Cerebellar cortex (tissue), 1 donor: ENCODE measurements at regions not wholly inside any gene's neighbourhood (a gene's known extent, or its start where the extent isn't known, plus 50 kb on each side); places are given as distances from the start of the nearest gene placed in this dataset.

Source experiments
- DNase-seq: peaks from one replicate; pipeline ENCODE4 v3.0.0-alpha.2; 2015; ENCODE audit warnings: low spot score

DNA sequence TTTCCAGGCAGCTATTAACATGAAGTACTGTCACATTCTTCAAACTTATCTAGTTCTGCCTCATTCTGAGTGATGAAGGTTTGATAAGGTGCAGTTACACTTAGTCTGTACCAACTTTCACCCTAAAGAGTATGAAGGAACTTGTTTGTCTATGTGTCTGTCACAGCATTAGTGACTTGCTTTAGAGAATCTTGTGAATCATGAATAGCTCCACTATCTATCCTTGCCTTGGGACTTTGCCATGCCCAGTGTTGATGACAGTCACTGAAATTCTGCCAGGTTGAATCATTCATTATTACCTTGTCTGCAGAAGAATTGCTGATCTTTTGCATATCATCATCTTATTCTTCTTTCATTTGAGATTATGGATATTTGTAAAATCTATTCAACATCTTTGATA is 50.9 kb upstream of the A1CF start:
- DNase-seq: no peak

DNA sequence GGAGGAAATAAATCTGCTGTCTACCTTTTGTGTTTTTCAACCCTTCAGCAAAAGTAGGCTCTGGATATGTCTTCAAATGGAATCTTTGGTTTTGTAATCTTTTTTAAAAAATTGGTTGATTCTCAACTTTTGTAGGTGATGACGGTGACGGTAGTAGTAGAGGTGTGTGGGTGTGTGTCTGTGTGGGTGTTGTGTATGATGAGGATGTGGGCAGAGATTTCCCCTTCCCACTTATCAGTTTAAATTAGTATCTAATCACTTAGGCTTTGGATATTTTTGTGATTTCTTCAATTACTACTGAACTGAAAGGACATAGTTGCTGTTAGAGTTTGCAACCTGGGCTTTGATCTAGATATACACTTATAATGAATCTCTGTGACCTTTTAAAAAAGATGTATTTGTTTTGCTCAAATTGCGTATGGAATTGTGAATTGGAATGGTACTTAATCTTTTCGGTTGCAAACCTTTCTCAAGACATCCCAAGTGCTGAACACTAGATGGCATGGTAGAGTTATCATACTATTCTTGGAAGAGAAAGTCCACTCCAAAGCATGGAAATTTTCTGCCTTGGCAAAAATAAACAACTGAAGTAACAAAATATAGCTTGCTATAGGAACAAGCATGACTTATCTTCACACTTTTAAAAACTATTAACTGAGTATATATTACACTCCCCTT is 51.9 kb upstream of the A1CF start:
- DNase-seq: peak; percentile 63

DNA sequence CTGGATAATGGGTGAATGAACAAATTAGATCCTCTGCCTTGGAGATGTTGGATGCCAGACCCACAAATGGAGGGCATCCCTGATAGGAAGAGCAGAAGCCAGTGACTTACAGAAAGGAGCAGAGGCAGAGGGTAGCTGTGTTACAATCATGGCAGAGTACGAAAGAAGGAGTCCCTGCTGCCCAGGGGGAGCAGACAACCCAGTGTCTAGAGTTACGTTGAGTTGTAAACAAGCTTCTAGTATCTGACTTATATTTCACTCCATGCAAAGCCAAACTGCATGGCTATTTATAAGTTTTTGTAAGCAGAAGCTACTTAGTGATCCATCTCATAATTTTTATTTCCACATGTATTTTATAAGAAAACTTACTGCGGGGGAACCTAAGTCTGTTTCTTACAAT is 56.2 kb upstream of the A1CF start:
- DNase-seq: no peak

DNA sequence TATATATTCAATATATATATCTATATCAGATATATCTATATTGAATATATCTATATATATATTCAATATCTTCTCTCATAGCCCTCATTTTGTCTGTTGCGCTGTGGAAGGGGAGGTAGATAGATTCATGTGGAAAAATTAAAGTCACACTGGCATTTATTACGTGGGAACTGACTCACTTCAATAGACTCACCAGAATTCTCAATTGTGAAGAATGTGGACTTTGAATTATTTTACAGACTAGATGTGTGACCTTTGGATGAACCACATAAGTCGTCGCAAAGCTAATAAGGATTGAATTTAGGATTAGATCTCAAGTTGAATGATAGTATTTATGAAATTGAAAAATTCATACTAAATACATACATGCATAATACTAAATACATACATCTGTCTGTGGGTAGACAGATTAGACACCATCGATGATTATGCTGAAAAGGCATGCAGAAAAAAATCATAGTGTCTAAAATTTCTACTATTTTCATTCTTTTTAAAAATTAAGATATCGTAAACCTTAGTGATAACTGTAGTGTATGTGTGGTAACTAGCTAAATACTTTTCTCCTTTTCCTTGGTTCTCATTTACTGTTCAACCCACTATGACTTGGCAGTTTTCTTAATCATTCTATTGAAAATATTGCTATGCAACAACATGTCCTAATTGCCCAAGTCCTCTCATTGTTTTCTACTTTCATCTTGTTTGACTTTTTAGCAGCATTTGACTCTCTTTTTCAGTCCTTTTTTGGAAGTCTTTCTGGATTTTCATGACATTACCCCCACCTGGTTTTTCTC is 61.8 kb upstream of the A1CF start:
- no peak for DNase-seq

DNA sequence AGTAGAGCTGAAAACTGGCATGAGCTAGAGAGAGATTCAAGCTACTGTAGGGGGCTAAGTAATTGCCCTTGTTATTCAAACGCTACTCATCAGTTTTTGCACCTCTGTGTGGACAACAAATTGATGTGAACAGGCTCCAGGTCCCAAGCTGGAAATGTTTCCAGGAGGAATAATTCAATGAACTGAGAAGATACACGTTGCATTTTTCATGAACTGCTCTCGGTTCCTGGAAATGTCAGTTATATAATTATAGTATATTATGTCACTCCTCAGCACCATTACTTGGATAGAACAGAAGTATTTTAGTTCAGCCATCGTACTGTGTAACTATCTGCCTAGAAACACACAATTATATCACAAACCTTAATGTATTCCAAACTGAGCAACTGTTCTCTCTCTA is 65.9 kb upstream of the A1CF start:
- no peak for DNase-seq

DNA sequence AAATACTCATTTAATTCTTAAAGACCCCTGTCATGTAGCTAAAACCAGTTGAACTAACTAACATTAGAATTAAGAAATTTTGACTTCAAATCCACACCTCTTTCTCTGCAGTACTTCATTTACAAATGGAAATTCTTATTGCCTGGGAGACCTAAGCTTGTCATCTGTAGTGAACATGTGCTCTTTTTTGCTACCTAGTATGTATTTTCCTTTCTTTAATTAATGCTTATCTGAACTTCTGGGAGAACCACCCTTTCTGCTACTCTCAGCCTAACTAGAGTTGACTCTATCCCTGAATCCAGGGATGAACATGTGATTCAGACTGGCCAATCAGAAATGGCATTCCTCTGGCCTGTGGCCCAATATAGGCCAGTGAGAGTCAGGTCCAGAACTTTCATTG is 75.9 kb upstream of the A1CF start:
- DNase-seq: no peak

DNA sequence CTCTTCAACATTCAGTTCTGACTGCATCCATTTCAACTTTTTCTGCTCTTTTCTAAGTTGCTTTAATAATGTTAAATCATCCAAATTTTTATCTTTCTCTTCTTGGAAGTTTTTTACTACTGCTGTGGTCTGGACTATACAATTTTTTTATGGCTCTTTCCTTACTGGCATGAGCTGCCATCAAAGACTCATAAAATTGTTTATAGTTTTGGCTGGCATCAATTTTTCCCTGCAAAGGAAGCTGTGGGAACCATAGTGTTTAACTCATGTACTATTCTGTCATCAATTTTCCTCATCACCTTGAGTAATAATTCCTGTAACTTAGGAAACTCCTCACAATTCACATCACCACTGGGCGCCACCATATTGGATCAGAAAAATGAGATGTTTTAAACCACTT is 77.6 kb upstream of the A1CF start:
- DNase-seq: no peak

DNA sequence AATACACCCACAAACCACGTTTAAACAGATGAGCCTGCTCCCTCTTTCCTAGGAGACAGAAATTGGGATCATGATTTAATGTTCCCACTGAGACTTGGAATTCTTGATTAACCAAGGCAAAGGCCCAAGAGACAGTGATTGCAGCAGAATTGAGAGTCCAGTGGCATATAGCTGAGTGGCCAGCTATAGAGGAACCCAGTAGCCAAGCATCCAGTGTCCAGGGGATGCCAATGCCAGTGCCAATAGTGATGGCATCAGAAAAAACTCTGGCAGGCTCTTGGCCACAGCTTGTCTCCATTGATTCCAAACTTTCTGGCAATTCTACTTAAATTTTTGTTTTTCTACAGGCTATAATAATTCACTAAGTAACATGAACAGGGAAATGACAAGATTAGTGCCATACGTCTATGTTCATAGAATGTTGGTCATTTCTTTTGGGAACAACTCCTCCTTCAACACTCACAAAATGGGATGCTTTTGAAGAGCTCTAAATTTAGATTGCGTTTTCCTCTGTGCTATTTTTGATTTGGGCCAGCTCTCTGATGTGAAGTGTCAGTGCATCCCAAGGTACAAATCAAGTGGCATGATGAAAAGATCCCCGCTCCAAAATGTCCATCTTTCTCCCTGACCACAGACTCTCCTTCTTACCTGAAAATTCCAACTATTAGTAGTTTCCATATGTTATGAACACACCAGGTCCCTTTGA is 83.1 kb upstream of the A1CF start:
- no peak for DNase-seq

DNA sequence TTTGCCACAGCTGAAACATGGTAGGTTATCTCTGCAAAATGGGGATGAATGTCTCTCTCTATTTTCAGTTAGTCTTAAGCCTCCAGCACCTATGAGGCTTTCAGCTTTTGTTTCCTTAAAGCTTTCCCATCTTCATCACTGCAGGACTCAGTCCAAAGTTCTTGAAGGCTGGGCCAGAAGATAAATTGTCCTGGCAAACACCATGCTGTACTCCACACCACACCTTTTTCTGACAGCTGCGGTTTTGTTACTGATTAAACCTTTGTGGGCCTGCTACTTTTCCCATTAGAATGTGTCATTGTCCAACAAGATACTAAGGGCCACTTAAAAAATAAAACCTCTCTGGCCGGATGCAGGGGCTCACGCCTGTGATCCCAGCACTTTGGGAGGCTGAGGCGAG is 87.2 kb upstream of the A1CF start:
- DNase-seq: no peak

DNA sequence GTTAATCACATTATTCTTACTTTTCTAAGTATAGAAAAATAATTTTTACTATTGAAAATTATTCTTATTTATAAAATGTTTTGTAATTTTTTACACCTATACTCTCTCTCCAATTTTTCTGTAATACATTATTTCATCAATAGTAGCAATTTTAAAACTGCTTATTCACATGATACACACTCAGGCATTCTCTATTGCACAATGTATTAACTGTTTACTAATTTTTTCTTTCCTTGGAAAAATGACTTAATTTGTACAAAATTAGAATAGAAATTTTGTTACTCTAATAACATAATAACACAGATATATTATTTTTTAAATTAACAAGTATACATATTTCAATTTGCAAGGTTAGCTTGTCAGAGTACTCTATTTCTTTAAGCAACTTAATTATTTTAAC is 92.9 kb upstream of the PRKG1 start:
- no peak for DNase-seq

DNA sequence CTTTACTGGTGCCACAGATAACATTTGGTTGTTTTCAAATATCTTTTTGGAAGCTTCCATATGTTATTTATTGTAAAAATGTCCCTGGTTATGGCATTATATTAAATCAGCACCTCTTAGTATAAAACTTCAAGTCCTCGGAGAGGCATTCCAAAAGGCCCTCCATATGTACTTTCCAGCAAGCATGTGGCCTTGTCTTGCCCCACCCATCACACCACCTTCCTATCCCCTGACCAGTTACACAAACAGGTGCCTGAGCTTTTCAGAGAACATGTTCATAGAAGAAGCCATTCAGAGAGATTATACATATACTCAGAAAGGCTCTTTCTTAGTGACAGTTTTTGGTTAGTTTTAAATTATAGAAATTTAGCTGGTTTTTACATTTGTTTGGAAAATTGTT is 92.4 kb upstream of the PRKG1 start:
- DNase-seq: no peak

DNA sequence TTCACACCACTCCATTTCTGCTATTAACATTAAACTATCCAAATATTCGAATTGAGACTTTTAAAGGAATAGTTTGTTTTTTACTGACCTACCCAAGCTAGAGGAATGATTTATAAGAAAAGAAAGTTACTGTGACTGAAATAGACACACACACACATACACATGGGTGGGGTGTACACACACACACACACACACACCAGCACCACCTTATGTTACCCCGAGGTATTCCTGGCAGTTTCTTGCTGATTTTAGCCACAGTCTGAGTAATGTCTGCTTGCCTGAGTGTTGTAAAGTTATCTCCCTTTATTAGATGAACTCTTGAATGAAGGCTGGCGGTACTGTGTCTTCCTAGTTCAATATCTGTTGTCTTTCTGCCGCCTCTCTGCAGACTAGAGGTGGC is 91.3 kb upstream of the PRKG1 start:
- DNase-seq: no peak

DNA sequence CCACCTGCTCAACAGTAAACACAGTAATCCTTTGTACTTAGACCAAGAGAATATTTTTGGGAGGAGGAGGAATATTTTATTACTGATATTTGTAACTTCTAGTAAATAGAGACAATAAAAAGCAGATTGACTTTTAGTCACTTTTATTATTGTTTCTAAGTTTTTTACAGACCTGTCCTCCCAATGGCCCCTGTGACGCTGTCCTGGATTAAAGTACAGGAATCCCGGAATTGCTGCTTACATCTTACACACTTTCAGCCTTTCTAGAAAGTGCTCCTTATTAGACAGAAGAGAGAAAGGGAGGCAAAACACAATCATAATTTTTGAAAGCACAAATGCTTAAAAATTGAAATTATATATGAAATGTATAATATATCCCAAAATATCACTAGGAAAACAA is 86.4 kb upstream of the PRKG1 start:
- no peak for DNase-seq

DNA sequence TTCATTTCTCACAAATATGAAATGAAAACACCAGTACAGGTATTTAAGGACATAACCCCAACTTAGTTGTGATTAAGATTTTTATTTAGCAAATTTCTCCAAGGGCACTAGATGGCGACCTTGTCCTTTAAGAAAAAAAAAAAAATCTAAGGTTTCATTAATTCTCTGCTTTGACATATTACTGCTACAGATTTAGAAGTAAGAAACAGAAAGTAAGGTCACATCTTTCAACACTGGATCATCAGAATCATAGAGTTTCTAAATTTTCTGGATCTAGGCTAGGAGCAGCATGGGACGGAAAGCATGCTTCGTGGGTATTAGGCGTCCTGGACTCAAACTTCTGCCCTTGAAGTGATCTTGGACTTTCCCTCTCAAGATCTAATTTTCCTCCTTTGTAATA is 85.5 kb upstream of the PRKG1 start:
- peak; percentile 45 for DNase-seq

DNA sequence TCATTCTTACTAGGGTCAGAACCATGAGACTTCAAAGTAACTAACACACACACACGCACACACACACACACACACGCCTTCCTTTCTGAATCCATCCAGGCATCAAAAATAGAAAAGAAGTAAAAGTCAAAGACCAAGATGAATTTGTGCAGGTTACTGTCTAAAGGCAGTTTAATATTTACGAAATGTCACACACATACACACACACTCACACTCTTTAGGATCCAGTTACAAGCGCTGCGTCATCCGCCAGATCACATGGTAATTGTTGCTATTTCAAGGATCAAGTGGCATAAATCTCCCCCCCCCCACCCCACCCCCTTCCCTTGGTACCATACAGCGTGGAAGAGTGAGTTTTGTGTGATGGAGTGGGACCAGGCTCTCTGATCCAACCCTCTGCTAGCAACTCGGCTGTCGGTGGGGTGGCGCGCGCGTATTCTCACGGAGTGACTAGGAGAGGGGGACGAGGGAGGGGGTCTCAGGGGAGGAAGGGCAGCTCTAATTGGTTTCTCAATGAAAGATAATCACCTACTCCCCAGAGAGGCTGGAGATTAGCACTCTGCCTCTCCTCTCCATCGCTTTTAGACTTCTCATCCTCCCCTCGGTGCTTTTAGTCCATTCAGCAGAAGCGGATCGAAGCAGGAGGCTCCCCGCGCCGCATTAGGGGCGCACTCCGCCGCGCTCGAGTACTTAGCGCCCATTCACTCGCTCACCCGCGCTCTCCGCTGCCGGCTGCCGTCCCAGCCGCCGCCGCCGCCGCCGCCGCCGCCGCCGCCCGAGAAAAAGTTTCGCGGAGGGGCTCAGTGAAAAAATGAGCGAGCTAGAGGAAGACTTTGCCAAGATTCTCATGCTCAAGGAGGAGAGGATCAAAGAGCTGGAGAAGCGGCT is 83.5 kb upstream of the PRKG1 start:
- DNase-seq: peak; percentile 54

DNA sequence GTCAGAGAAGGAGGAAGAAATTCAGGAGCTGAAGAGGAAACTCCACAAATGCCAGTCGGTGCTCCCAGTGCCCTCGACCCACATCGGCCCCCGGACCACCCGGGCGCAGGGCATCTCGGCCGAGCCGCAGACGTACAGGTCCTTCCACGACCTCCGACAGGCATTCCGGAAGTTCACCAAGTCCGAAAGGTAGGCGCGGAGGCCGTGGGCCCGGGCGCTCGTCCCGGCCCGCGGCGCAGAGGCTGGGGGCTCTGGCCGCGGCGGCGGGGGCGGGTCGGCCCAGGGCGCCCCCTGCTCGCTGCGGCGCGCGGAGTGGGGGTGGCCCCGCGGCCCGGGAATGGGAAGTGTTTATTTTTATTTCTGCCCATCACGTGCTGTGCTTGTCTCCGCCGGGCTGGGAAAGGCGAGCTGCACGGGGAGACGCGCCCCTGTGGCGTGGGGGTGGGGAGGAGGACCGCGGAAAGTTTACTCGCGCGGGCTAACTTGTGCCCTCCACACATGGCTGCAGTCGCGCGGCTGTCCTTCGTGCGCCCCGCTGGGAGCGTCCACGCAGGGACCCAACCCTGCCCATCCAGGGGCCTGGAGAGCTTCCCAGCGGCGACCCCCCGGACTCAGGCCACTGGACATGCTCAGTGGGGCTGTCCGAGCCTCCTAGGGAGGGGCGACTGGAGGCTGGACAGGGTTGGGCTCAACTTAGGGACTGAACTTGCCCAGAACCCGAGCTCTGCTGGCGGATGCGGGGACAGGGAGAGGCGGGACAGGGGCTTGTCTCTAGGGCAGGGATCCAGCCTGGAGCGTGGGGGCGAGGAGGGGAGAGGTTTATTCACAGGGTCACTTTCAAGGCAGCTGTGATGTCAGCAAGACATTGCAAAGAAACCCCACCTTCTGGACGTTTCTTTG is 82.6 kb upstream of the PRKG1 start:
- DNase-seq: peak; percentile 46

DNA sequence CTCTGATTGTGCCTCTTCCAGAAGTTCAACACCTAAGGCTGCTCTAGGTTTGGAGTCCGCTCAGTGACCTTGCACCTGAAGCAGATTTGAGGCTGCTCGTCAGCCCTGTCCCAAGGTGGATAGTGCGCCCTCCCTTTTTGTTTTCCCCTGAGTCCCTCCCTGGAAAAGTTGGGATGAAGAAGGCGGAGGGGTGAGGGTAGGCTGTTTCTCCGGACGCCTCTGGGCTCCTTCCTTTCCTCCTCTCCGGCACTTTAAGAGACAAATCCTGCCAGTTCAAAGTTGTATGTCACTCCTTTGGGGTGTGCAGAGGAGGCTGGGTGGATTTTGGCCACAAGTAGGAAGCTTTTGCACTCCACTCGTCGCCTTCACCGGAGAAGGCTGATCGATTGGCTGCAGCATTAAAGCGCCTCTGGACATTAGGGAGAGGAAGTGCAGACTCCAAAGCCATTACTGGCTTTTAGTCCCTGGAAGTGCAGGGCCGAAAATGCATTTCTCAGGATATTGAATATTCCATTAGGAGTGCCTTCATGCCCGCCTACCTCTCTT is 81.9 kb upstream of the PRKG1 start:
- DNase-seq: peak; percentile 49

DNA sequence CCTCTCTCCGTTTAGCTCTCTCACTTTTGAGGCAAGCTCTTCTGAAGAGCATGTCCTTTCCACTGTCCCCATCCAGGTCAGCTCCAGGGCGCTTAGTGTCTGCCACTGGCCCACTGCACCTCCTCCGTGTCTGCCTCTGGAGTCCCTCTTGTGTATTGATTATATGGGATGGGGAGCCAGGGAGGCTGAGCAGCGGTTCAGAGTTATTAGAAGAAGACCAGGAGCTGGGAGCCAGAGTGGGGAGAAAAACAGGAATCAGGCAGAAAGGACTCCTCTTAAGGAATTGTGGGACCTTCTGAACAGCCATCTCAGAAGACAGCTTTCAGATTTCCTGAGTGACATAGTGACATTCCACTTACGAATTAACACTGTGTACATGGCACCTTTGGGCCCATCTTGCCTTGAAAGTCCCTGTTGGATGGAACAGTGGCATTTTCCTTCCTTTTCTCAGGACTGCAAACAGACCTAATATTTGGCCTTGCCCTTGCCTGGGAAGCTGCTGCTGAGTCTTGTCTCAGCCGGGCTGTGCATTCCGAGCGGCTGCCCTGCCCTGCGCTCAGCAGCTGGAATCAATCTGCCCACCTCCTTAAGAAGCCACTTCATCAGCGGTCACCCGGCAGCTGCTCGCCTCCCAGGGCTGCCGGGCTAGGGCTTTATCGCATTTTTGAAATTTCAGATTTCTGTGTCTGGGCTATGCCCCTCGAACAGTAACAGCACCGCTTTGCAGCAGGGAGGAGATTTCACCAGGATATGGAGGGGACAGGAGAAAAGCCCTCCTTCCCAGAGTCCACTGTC is 81.1 kb upstream of the PRKG1 start:
- DNase-seq: no peak

DNA sequence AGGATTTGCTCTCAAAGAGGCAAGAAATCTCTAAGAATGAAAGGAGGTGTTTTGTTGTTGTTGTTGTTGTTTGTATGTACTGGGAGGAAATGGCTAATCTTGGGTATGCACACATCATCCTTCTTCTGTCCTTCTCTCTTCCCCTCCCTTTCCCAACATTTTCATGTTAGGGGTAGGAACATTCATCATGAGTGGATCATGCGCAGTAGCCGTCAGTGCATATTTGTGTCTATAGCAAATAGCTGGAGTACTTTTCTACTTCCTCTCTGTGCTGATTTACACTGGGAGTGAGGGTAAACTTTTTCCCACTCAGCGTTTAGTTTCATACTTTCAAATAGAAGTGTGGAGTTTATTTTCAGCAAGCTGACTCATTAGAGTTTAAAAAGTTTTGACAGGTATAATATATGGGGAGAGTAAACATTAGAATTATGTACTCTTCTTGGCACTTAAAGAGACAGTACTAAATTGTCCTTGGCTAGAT is 80.5 kb upstream of the PRKG1 start:
- no peak for DNase-seq

DNA sequence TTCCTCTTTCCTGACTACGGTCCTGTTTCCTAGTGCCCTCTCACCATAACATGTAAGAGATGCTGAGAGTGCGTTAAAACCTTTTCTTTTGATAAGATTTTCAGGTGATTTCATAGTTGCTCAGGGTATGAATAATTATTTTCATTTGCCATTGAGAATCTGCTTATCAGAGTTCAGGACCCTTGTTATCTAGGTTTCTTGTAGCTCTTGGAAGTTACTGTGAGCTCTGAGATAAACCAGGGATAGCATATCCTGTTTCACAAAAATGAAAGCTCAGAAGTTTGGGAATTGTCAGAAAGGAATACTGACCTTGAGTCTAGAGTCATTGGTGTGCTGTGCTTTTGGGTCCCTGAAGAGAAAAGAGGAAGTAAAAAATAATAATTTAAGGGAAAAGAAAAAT is 76.8 kb upstream of the PRKG1 start:
- no peak for DNase-seq
